ENCODE measurements at regions not wholly inside any gene's neighbourhood (a gene's known extent, or its start where the extent isn't known, plus 50 kb on each side); places are given as distances from the start of the nearest gene placed in this dataset.

GRCh38 chr18:39319141-39319540 lies 1753.5 kb upstream of the CELF4 start:
- no peaks in the 10 kb centered on the region for H3K36me3 Mint-ChIP-seq

GRCh38 chr18:39318462-39318861 lies 1752.9 kb upstream of the CELF4 start:
- H3K4me1 ChIP-seq (ENCODE audit: control insufficient read depth, insufficient read depth, low read length), result no peaks in the 10 kb centered on the region
- TF ChIP-seq, protein P1, sequence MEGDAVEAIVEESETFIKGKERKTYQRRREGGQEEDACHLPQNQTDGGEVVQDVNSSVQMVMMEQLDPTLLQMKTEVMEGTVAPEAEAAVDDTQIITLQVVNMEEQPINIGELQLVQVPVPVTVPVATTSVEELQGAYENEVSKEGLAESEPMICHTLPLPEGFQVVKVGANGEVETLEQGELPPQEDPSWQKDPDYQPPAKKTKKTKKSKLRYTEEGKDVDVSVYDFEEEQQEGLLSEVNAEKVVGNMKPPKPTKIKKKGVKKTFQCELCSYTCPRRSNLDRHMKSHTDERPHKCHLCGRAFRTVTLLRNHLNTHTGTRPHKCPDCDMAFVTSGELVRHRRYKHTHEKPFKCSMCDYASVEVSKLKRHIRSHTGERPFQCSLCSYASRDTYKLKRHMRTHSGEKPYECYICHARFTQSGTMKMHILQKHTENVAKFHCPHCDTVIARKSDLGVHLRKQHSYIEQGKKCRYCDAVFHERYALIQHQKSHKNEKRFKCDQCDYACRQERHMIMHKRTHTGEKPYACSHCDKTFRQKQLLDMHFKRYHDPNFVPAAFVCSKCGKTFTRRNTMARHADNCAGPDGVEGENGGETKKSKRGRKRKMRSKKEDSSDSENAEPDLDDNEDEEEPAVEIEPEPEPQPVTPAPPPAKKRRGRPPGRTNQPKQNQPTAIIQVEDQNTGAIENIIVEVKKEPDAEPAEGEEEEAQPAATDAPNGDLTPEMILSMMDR (IDR thresholded peaks at IDR 0.05), result no peak
- H3K27me3 ChIP-seq (ENCODE audit: control insufficient read depth, insufficient read depth, low read length), result no peaks in the 10 kb centered on the region
- no peak overlapping the region for H3K27ac Mint-ChIP-seq
- no peak overlapping the region for H3K4me3 ChIP-seq (ENCODE audit: low read length)
- no peak for ATAC-seq
- peaks cover 4 to 12% of the 10 kb centered on the region in 2 donors for H3K9me3 Mint-ChIP-seq
- 88% methylated on average over 2 of the region's 2 CpGs for WGBS (ENCODE audit: insufficient coverage)
- H3K27me3 Mint-ChIP-seq (ENCODE audit: low read depth in 2 of 2), result no peaks in the 10 kb centered on the region
- intact Hi-C loops (cut with micrococcal nuclease), result no loop called here
- H3K9me3 ChIP-seq (ENCODE audit: control insufficient read depth, insufficient read depth, low read length), result no peaks in the 10 kb centered on the region
- no peaks in the 10 kb centered on the region for H3K36me3 ChIP-seq (ENCODE audit: control insufficient read depth, insufficient read depth, low read length)
- no peak for DNase-seq
- H3K27ac ChIP-seq (ENCODE audit: low read length), result no peak overlapping the region
- H3K36me3 Mint-ChIP-seq, result no peaks in the 10 kb centered on the region
- no peak overlapping the region for H3K4me3 Mint-ChIP-seq
- no peaks in the 10 kb centered on the region for H3K4me1 Mint-ChIP-seq

More at GRCh38 chr18:39319141-39319540, 1753.5 kb upstream of the CELF4 start:
- TF ChIP-seq, protein P1 (IDR thresholded peaks at IDR 0.05), result no peak
- peaks cover 4 to 10% of the 10 kb centered on the region in 2 donors for H3K9me3 Mint-ChIP-seq
- Histone ChIP-seq H3K4me1 (ENCODE audit: control insufficient read depth, insufficient read depth, low read length) (no peaks in the 10 kb centered on the region), H3K27me3 (ENCODE audit: control insufficient read depth, insufficient read depth, low read length) (no peaks in the 10 kb centered on the region), H3K36me3 (ENCODE audit: control insufficient read depth, insufficient read depth, low read length) (no peaks in the 10 kb centered on the region), H3K27ac (ENCODE audit: low read length) (no peak overlapping the region), H3K9me3 (ENCODE audit: control insufficient read depth, insufficient read depth, low read length) (no peaks in the 10 kb centered on the region), H3K4me3 (ENCODE audit: low read length) (no peak overlapping the region)
- no peaks in the 10 kb centered on the region for H3K27me3 Mint-ChIP-seq (ENCODE audit: low read depth in 2 of 2)
- intact Hi-C loops (cut with micrococcal nuclease), result no loop called here
- DNase-seq, result no peak
- H3K4me3 Mint-ChIP-seq, result no peak overlapping the region
- ATAC-seq, result no peak
- H3K27ac Mint-ChIP-seq, result no peak overlapping the region
- H3K4me1 Mint-ChIP-seq, result no peaks in the 10 kb centered on the region

GRCh38 chr18:39318008-39318407 lies 1752.4 kb upstream of the CELF4 start:
- no peak overlapping the region for H3K4me3 ChIP-seq (ENCODE audit: low read length)
- Mint-ChIP-seq H3K27me3 (ENCODE audit: low read depth in 2 of 2) (no peaks in the 10 kb centered on the region), H3K36me3 (no peaks in the 10 kb centered on the region), H3K4me3 (no peak overlapping the region), H3K9me3 (peaks cover 4 to 12% of the 10 kb centered on the region in 2 donors), H3K4me1 (no peaks in the 10 kb centered on the region), H3K27ac (no peak overlapping the region)
- DNase-seq (no peak), ATAC-seq (no peak)
- H3K27me3 ChIP-seq (ENCODE audit: control insufficient read depth, insufficient read depth, low read length), result no peaks in the 10 kb centered on the region
- 48% methylated on average over 3 of the region's 3 CpGs for WGBS (ENCODE audit: insufficient coverage)
- H3K4me1 ChIP-seq (ENCODE audit: control insufficient read depth, insufficient read depth, low read length), result no peaks in the 10 kb centered on the region
- H3K27ac ChIP-seq (ENCODE audit: low read length), result no peak overlapping the region
- TF ChIP-seq, protein P1 (IDR thresholded peaks at IDR 0.05), result no peak
- intact Hi-C loops (cut with micrococcal nuclease), result no loop called here
- H3K9me3 ChIP-seq (ENCODE audit: control insufficient read depth, insufficient read depth, low read length), result no peaks in the 10 kb centered on the region
- H3K36me3 ChIP-seq (ENCODE audit: control insufficient read depth, insufficient read depth, low read length), result no peaks in the 10 kb centered on the region

- Histone ChIP-seq H3K4me1 (ENCODE audit: control insufficient read depth, insufficient read depth, low read length) (no peaks in the 10 kb centered on the region), H3K36me3 (ENCODE audit: control insufficient read depth, insufficient read depth, low read length) (no peaks in the 10 kb centered on the region), H3K27ac (ENCODE audit: low read length) (no peak overlapping the region), H3K4me3 (ENCODE audit: low read length) (no peak overlapping the region), H3K27me3 (ENCODE audit: control insufficient read depth, insufficient read depth, low read length) (no peaks in the 10 kb centered on the region), H3K9me3 (ENCODE audit: control insufficient read depth, insufficient read depth, low read length) (peaks cover 1% of the 10 kb centered on the region)
- ATAC-seq (no peak), DNase-seq (no peak)
- TF ChIP-seq, protein P1 (IDR thresholded peaks at IDR 0.05), result no peak
- no peak overlapping the region for H3K4me3 Mint-ChIP-seq
- WGBS (ENCODE audit: insufficient coverage), result 76% methylated on average over 2 of the region's 2 CpGs
- peaks cover 0 to 9% of the 10 kb centered on the region in 2 donors for H3K9me3 Mint-ChIP-seq
- intact Hi-C loops (cut with micrococcal nuclease), result no loop called here
- H3K36me3 Mint-ChIP-seq, result no peaks in the 10 kb centered on the region
- no peaks in the 10 kb centered on the region for H3K27me3 Mint-ChIP-seq (ENCODE audit: low read depth in 2 of 2)
- H3K4me1 Mint-ChIP-seq, result no peaks in the 10 kb centered on the region
- H3K27ac Mint-ChIP-seq, result no peak overlapping the region
Measured at GRCh38 chr18:39314595-39314994, 1749.0 kb upstream of the CELF4 start.
